ENCODE measurements at regions not wholly inside any gene's neighbourhood (a gene's known extent, or its start where the extent isn't known, plus 50 kb on each side); places are given as distances from the start of the nearest gene placed in this dataset.

GRCh38 chr1:58063095-58063494 lies 483.4 kb downstream of the OMA1 start:
- H3K27me3 ChIP-seq (ENCODE audit: insufficient read depth, low read length, poor library complexity), result no peaks in the 10 kb centered on the region
- DNase-seq (no peak), ATAC-seq (ENCODE audit: insufficient read depth, low read depth) (no peak)
- no peaks in the 10 kb centered on the region for H4K20me1 ChIP-seq (ENCODE audit: insufficient read depth, low read length)
- no peak overlapping the region for H3K4me2 ChIP-seq (ENCODE audit: insufficient read depth, low read length)
- no peaks in the 10 kb centered on the region for H3K4me1 ChIP-seq (ENCODE audit: insufficient read depth, low read length)
- TF ChIP-seq EZH2 (IDR thresholded peaks at IDR 0.05; ENCODE audit: borderline replicate concordance, low read depth, low read length, severe bottlenecking), result no peak
- TF ChIP-seq, protein P1, sequence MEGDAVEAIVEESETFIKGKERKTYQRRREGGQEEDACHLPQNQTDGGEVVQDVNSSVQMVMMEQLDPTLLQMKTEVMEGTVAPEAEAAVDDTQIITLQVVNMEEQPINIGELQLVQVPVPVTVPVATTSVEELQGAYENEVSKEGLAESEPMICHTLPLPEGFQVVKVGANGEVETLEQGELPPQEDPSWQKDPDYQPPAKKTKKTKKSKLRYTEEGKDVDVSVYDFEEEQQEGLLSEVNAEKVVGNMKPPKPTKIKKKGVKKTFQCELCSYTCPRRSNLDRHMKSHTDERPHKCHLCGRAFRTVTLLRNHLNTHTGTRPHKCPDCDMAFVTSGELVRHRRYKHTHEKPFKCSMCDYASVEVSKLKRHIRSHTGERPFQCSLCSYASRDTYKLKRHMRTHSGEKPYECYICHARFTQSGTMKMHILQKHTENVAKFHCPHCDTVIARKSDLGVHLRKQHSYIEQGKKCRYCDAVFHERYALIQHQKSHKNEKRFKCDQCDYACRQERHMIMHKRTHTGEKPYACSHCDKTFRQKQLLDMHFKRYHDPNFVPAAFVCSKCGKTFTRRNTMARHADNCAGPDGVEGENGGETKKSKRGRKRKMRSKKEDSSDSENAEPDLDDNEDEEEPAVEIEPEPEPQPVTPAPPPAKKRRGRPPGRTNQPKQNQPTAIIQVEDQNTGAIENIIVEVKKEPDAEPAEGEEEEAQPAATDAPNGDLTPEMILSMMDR (IDR thresholded peaks at IDR 0.05; ENCODE audit: borderline replicate concordance, extremely low read depth, low read length, poor library complexity, severe bottlenecking), result no peak
- no peak overlapping the region for H3K27ac ChIP-seq (ENCODE audit: low read length)
- H3K9ac ChIP-seq (ENCODE audit: low read depth, low read length), result no peak overlapping the region
- H3K4me3 ChIP-seq (ENCODE audit: low read depth in 1 of 2, low read length in 2 of 2), result no peak overlapping the region
- H3K9me3 ChIP-seq (ENCODE audit: insufficient read depth, low read length, severe bottlenecking), result no peaks in the 10 kb centered on the region
- H3K79me2 ChIP-seq (ENCODE audit: insufficient read depth, low read length), result no peaks in the 10 kb centered on the region
- H2AFZ ChIP-seq (ENCODE audit: low read depth, low read length), result no peak overlapping the region
- no peaks in the 10 kb centered on the region for H3K36me3 ChIP-seq (ENCODE audit: insufficient read depth, low read length)

DNA sequence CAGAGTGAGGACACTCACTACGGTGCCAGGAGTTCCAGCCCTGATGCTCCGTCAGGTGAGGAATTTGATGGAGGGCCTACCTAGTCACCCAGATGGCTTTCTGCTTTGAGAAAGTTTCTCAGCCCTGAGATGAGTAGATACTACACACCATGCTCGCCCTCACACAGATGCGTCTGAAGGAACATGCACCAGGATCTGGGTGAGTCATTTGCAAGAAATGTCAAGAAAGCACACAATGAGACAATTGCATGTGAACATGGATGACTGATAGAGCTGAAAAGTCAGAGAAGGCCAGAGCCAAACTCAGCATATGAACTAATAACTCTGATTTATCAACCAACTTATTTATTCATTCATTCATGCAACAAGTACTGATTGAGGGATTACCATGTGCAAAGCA lies 483.9 kb downstream of the OMA1 start:
- no peak overlapping the region for H2AFZ ChIP-seq (ENCODE audit: low read depth, low read length)
- H3K27me3 ChIP-seq (ENCODE audit: insufficient read depth, low read length, poor library complexity), result no peaks in the 10 kb centered on the region
- no peaks in the 10 kb centered on the region for H3K9me3 ChIP-seq (ENCODE audit: insufficient read depth, low read length, severe bottlenecking)
- DNase-seq (no peak), ATAC-seq (ENCODE audit: insufficient read depth, low read depth) (no peak)
- no peak for TF ChIP-seq EZH2 (IDR thresholded peaks at IDR 0.05; ENCODE audit: borderline replicate concordance, low read depth, low read length, severe bottlenecking)
- TF ChIP-seq, protein P1 (IDR thresholded peaks at IDR 0.05; ENCODE audit: borderline replicate concordance, extremely low read depth, low read length, poor library complexity, severe bottlenecking), result no peak
- H3K36me3 ChIP-seq (ENCODE audit: insufficient read depth, low read length), result no peaks in the 10 kb centered on the region
- H4K20me1 ChIP-seq (ENCODE audit: insufficient read depth, low read length), result no peaks in the 10 kb centered on the region
- no peak overlapping the region for H3K4me2 ChIP-seq (ENCODE audit: insufficient read depth, low read length)
- H3K9ac ChIP-seq (ENCODE audit: low read depth, low read length), result no peak overlapping the region
- H3K27ac ChIP-seq (ENCODE audit: low read length), result no peak overlapping the region
- no peak overlapping the region for H3K4me3 ChIP-seq (ENCODE audit: low read depth in 1 of 2, low read length in 2 of 2)
- H3K4me1 ChIP-seq (ENCODE audit: insufficient read depth, low read length), result no peaks in the 10 kb centered on the region
- no peaks in the 10 kb centered on the region for H3K79me2 ChIP-seq (ENCODE audit: insufficient read depth, low read length)

GRCh38 chr1:58060559-58061170 lies 485.9 kb downstream of the OMA1 start:
- no peaks in the 10 kb centered on the region for H3K9me3 ChIP-seq (ENCODE audit: insufficient read depth, low read length, severe bottlenecking)
- H3K27ac ChIP-seq (ENCODE audit: low read length), result no peak overlapping the region
- no peak overlapping the region for H2AFZ ChIP-seq (ENCODE audit: low read depth, low read length)
- no peaks in the 10 kb centered on the region for H3K27me3 ChIP-seq (ENCODE audit: insufficient read depth, low read length, poor library complexity)
- H3K79me2 ChIP-seq (ENCODE audit: insufficient read depth, low read length), result no peaks in the 10 kb centered on the region
- no peak overlapping the region for H3K4me2 ChIP-seq (ENCODE audit: insufficient read depth, low read length)
- no peak for ATAC-seq (ENCODE audit: insufficient read depth, low read depth)
- TF ChIP-seq, protein P1 (IDR thresholded peaks at IDR 0.05; ENCODE audit: borderline replicate concordance, extremely low read depth, low read length, poor library complexity, severe bottlenecking), result no peak
- no peak for TF ChIP-seq EZH2 (IDR thresholded peaks at IDR 0.05; ENCODE audit: borderline replicate concordance, low read depth, low read length, severe bottlenecking)
- no peak overlapping the region for H3K4me3 ChIP-seq (ENCODE audit: low read depth in 1 of 2, low read length in 2 of 2)
- no peak overlapping the region for H3K9ac ChIP-seq (ENCODE audit: low read depth, low read length)
- H3K4me1 ChIP-seq (ENCODE audit: insufficient read depth, low read length), result no peaks in the 10 kb centered on the region
- DNase-seq, result no peak
- H3K36me3 ChIP-seq (ENCODE audit: insufficient read depth, low read length), result no peaks in the 10 kb centered on the region
- no peaks in the 10 kb centered on the region for H4K20me1 ChIP-seq (ENCODE audit: insufficient read depth, low read length)

All from DND-41 (cell line).